Tibial artery (tissue), 4 donors: ENCODE measurements at regions not wholly inside any gene's neighbourhood (a gene's known extent, or its start where the extent isn't known, plus 50 kb on each side); places are given as distances from the start of the nearest gene placed in this dataset.

ENCODE experiments used
- DNase-seq, 2 donors: peaks; one replicate each; pipeline ENCODE4 v3.0.0-alpha.2; 2019
- H3K27ac ChIP-seq, 2 donors: fragments of 200-600 bp; sonication (generic) in 1 of 2; 1 replicate in 1 of 2; 2 replicates in 1 of 2; pipeline ENCODE4 v1.5.1; 2018 to 2019; ENCODE audit warnings: mild to moderate bottlenecking in 1 of 2
- H3K27me3 ChIP-seq, 2 donors: fragments of 200-600 bp; sonication (generic) in 1 of 2; one replicate each; pipeline versions ENCODE4 v1.5.1 to v1.6.0; 2016 to 2019
- H3K36me3 ChIP-seq, 3 donors: fragments of 200-600 bp; sonication (generic) in 2 of 3; one replicate each; pipeline ENCODE4 v1.5.1; 2016 to 2019; ENCODE audit warnings: mild to moderate bottlenecking in 2 of 3
- H3K4me1 ChIP-seq, 4 donors: fragments of 200-600 bp; sonication (generic) in 2 of 4; 1 replicate in 3 of 4; 2 replicates in 1 of 4; pipeline ENCODE4 v1.5.1; 2016 to 2019
- H3K4me3 ChIP-seq, 2 donors: fragments of 200-600 bp; sonication (generic) in 1 of 2; 1 replicate in 1 of 2; 2 replicates in 1 of 2; pipeline ENCODE4 v1.5.1; 2018 to 2019; ENCODE audit warnings: mild to moderate bottlenecking in 2 of 2
- H3K9me3 ChIP-seq, 3 donors: fragments of 200-600 bp; sonication (generic) in 1 of 3; one replicate each; pipeline ENCODE4 v1.5.1; 2016 to 2019
- CTCF ChIP-seq, 2 experiments: fragments of 200-600 bp in 1 of 2; fragments of 450-650 bp in 1 of 2; IDR thresholded peaks; one replicate each; pipeline ENCODE4 v1.5.1; 2017 to 2019; ENCODE audit warnings: antibody characterized with exemption in 2 of 2, mild to moderate bottlenecking in 1 of 2, moderate library complexity in 1 of 2
- intact Hi-C: fragments of 100-400 bp; cut with DNase I; formaldehyde crosslinking; loops from one replicate; pipeline ENCODE4 v1.15.0; 2023; ENCODE audit warnings: low total_unique reads

GRCh38 chr6:130574146-130574545, 208.3 kb downstream of the TMEM200A start:
- no peak for TF ChIP-seq CTCF (IDR thresholded peaks at IDR 0.05)
- H3K9me3 ChIP-seq, result peaks cover 0 to 3% (median 0%) of the 10 kb centered on the region in 3 donors
- intact Hi-C loops, result no loop called here
- H3K27me3 ChIP-seq, result no peaks in the 10 kb centered on the region
- DNase-seq, result no peak
- no peaks in the 10 kb centered on the region for H3K4me1 ChIP-seq
- H3K36me3 ChIP-seq, result no peaks in the 10 kb centered on the region
- no peak overlapping the region for H3K4me3 ChIP-seq
- H3K27ac ChIP-seq, result no peak overlapping the region

- H3K4me1 ChIP-seq, result no peaks in the 10 kb centered on the region
- H3K27ac ChIP-seq, result no peak overlapping the region
- TF ChIP-seq CTCF (IDR thresholded peaks at IDR 0.05), result no peak
- no peak overlapping the region for H3K4me3 ChIP-seq
- H3K27me3 ChIP-seq, result no peaks in the 10 kb centered on the region
- peaks cover 0 to 3% (median 0%) of the 10 kb centered on the region in 3 donors for H3K9me3 ChIP-seq
- H3K36me3 ChIP-seq, result no peaks in the 10 kb centered on the region
- no peak for DNase-seq
- intact Hi-C loops, result no loop called here
These were observed 209.7 kb downstream of the TMEM200A start for GRCh38 chr6:130575557-130575956.

GRCh38 chr6:130575971-130576370, 210.2 kb downstream of the TMEM200A start:
- Histone ChIP-seq H3K27ac (no peak overlapping the region), H3K27me3 (no peaks in the 10 kb centered on the region), H3K9me3 (peaks cover 0 to 2% (median 0%) of the 10 kb centered on the region in 3 donors), H3K4me3 (no peak overlapping the region), H3K36me3 (no peaks in the 10 kb centered on the region), H3K4me1 (no peaks in the 10 kb centered on the region)
- intact Hi-C loops, result no loop called here
- DNase-seq, result no peak
- TF ChIP-seq CTCF (IDR thresholded peaks at IDR 0.05), result no peak

- Histone ChIP-seq H3K36me3 (no peaks in the 10 kb centered on the region), H3K27ac (no peak overlapping the region), H3K9me3 (no peaks in the 10 kb centered on the region), H3K27me3 (no peaks in the 10 kb centered on the region), H3K4me3 (no peak overlapping the region), H3K4me1 (no peaks in the 10 kb centered on the region)
- no peak for TF ChIP-seq CTCF (IDR thresholded peaks at IDR 0.05)
- intact Hi-C loops, result no loop called here
- no peak for DNase-seq
These were observed 211.5 kb downstream of the TMEM200A start for GRCh38 chr6:130577178-130577919.

- no peak overlapping the region for H3K27ac ChIP-seq
- H3K4me1 ChIP-seq, result no peaks in the 10 kb centered on the region
- no peaks in the 10 kb centered on the region for H3K36me3 ChIP-seq
- no peaks in the 10 kb centered on the region for H3K9me3 ChIP-seq
- no peak for TF ChIP-seq CTCF (IDR thresholded peaks at IDR 0.05)
- H3K27me3 ChIP-seq, result no peaks in the 10 kb centered on the region
- no peak overlapping the region for H3K4me3 ChIP-seq
- intact Hi-C loops, result no loop called here
- DNase-seq, result no peak
These were observed 212.9 kb downstream of the TMEM200A start for GRCh38 chr6:130578713-130579112.
